ENCODE measurements at regions not wholly inside any gene's neighbourhood (a gene's known extent, or its start where the extent isn't known, plus 50 kb on each side); places are given as distances from the start of the nearest gene placed in this dataset.

DNA sequence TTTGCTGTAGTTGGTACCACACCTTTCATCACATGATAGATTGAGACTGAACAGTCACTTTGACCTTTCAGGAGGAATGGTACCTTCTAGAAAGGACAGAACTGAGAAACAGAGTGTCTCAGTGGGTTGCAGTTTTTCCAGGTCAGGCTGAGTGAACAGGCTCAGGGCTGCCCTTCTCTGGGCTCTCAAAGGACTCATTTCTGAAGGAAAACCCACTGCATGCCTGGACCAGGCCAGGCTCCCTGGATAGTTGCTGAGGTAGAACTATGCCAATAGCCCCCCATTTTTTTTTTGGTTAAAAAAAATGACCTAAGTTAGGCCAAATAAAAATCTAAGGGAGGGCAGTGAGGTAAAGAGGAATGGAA lies 148.1 kb upstream of the EGLN3 start:
- Histone ChIP-seq H3K36me3 (ENCODE audit: control insufficient read depth in 5 of 5, insufficient read depth in 5 of 5, low read length in 5 of 5) (no peaks in the 10 kb centered on the region), H3K9me3 (ENCODE audit: control insufficient read depth in 5 of 5, low read length in 5 of 5) (no peaks in the 10 kb centered on the region), H3K27me3 (ENCODE audit: control insufficient read depth in 5 of 5, insufficient read depth in 4 of 5, low read length in 5 of 5) (no peaks in the 10 kb centered on the region), H3K27ac (ENCODE audit: low read depth, low read length) (no peak overlapping the region), H3K4me3 (ENCODE audit: low read depth in 1 of 5, low read length in 5 of 5) (no peak overlapping the region), H3K9ac (ENCODE audit: low read length in 5 of 5) (no peak overlapping the region), H3K4me1 (ENCODE audit: control insufficient read depth in 5 of 5, insufficient read depth in 5 of 5, low read length in 5 of 5) (no peaks in the 10 kb centered on the region)

- no peaks in the 10 kb centered on the region for H3K4me1 ChIP-seq (ENCODE audit: control insufficient read depth in 5 of 5, insufficient read depth in 5 of 5, low read length in 5 of 5)
- no peak overlapping the region for H3K4me3 ChIP-seq (ENCODE audit: low read depth in 1 of 5, low read length in 5 of 5)
- H3K9me3 ChIP-seq (ENCODE audit: control insufficient read depth in 5 of 5, low read length in 5 of 5), result no peaks in the 10 kb centered on the region
- no peaks in the 10 kb centered on the region for H3K27me3 ChIP-seq (ENCODE audit: control insufficient read depth in 5 of 5, insufficient read depth in 4 of 5, low read length in 5 of 5)
- H3K27ac ChIP-seq (ENCODE audit: low read depth, low read length), result no peak overlapping the region
- no peaks in the 10 kb centered on the region for H3K36me3 ChIP-seq (ENCODE audit: control insufficient read depth in 5 of 5, insufficient read depth in 5 of 5, low read length in 5 of 5)
- H3K9ac ChIP-seq (ENCODE audit: low read length in 5 of 5), result no peak overlapping the region
Observed at GRCh38 chr14:34098045-34098984, 147.4 kb upstream of the EGLN3 start.

- H3K36me3 ChIP-seq (ENCODE audit: control insufficient read depth in 5 of 5, insufficient read depth in 5 of 5, low read length in 5 of 5), result no peaks in the 10 kb centered on the region
- H3K4me3 ChIP-seq (ENCODE audit: low read depth in 1 of 5, low read length in 5 of 5), result no peak overlapping the region
- H3K9me3 ChIP-seq (ENCODE audit: control insufficient read depth in 5 of 5, low read length in 5 of 5), result no peaks in the 10 kb centered on the region
Observed at GRCh38 chr14:34097644-34098043, 146.8 kb upstream of the EGLN3 start.

DNA sequence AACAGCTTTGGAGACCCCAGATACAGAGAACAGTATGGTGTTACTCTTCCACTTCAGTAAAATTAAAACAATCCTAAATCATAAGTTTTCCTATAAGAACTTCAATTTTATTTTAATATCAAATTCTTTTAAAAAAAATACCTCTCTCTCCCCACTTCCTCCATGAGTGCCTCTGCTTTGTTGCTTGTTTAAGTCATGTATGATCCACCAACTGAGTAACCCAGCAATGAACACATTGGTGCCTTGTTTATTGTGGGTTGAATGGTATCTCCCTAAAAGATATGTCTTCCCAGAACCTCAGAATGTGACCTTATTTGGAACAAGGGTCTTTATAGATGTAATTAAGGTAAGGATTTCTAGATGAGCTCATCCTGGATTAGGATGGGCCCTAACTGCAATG lies 143.5 kb upstream of the EGLN3 start:
- no peak overlapping the region for H3K9ac ChIP-seq (ENCODE audit: low read length in 5 of 5)
- no peaks in the 10 kb centered on the region for H3K9me3 ChIP-seq (ENCODE audit: control insufficient read depth in 5 of 5, low read length in 5 of 5)
- H3K27ac ChIP-seq (ENCODE audit: low read depth, low read length), result no peak overlapping the region
- no peak overlapping the region for H3K4me3 ChIP-seq (ENCODE audit: low read depth in 1 of 5, low read length in 5 of 5)
- no peaks in the 10 kb centered on the region for H3K36me3 ChIP-seq (ENCODE audit: control insufficient read depth in 5 of 5, insufficient read depth in 5 of 5, low read length in 5 of 5)
- no peaks in the 10 kb centered on the region for H3K4me1 ChIP-seq (ENCODE audit: control insufficient read depth in 5 of 5, insufficient read depth in 5 of 5, low read length in 5 of 5)
- H3K27me3 ChIP-seq (ENCODE audit: control insufficient read depth in 5 of 5, insufficient read depth in 4 of 5, low read length in 5 of 5), result peaks cover 0 to 3% (median 0%) of the 10 kb centered on the region in 5 donors

More at GRCh38 chr14:34097644-34098043, 146.8 kb upstream of the EGLN3 start:
- Histone ChIP-seq H3K27me3 (ENCODE audit: control insufficient read depth in 5 of 5, insufficient read depth in 4 of 5, low read length in 5 of 5) (peaks cover 0 to 3% (median 0%) of the 10 kb centered on the region in 5 donors), H3K9ac (ENCODE audit: low read length in 5 of 5) (no peak overlapping the region), H3K4me1 (ENCODE audit: control insufficient read depth in 5 of 5, insufficient read depth in 5 of 5, low read length in 5 of 5) (no peaks in the 10 kb centered on the region), H3K27ac (ENCODE audit: low read depth, low read length) (no peak overlapping the region)

DNA sequence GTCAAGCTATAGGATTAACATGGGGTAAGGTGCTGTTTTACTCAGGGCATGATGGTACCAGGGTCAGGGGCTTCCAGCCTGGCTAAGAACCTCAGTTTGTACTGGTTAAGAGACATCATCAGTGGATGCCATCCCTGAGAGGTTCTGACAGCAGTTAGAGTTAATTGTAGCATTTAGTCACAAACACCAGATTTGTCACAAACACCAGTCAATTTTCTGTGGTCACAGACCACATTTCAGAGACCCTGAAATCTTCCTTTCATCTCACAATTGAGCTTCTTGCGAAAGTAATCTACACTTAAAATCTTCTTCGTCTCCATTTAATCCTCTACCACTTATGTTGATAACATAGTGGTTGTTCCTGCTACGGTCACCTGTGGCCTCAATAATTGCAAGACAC lies 143.0 kb upstream of the EGLN3 start:
- Histone ChIP-seq H3K27ac (ENCODE audit: low read depth, low read length) (no peak overlapping the region), H3K27me3 (ENCODE audit: control insufficient read depth in 5 of 5, insufficient read depth in 4 of 5, low read length in 5 of 5) (peaks cover 0 to 3% (median 0%) of the 10 kb centered on the region in 5 donors), H3K36me3 (ENCODE audit: control insufficient read depth in 5 of 5, insufficient read depth in 5 of 5, low read length in 5 of 5) (no peaks in the 10 kb centered on the region), H3K9me3 (ENCODE audit: control insufficient read depth in 5 of 5, low read length in 5 of 5) (no peaks in the 10 kb centered on the region), H3K4me1 (ENCODE audit: control insufficient read depth in 5 of 5, insufficient read depth in 5 of 5, low read length in 5 of 5) (no peaks in the 10 kb centered on the region), H3K9ac (ENCODE audit: low read length in 5 of 5) (no peak overlapping the region), H3K4me3 (ENCODE audit: low read depth in 1 of 5, low read length in 5 of 5) (no peak overlapping the region)

- Histone ChIP-seq H3K4me3 (ENCODE audit: low read depth in 1 of 5, low read length in 5 of 5) (no peak overlapping the region), H3K36me3 (ENCODE audit: control insufficient read depth in 5 of 5, insufficient read depth in 5 of 5, low read length in 5 of 5) (no peaks in the 10 kb centered on the region), H3K27me3 (ENCODE audit: control insufficient read depth in 5 of 5, insufficient read depth in 4 of 5, low read length in 5 of 5) (peaks cover 0 to 3% (median 0%) of the 10 kb centered on the region in 5 donors), H3K4me1 (ENCODE audit: control insufficient read depth in 5 of 5, insufficient read depth in 5 of 5, low read length in 5 of 5) (no peaks in the 10 kb centered on the region), H3K9me3 (ENCODE audit: control insufficient read depth in 5 of 5, low read length in 5 of 5) (peaks cover 0 to 5% (median 0%) of the 10 kb centered on the region in 5 donors), H3K9ac (ENCODE audit: low read length in 5 of 5) (no peak overlapping the region), H3K27ac (ENCODE audit: low read depth, low read length) (no peak overlapping the region)
Observed at GRCh38 chr14:34090451-34090850, 139.6 kb upstream of the EGLN3 start.

GRCh38 chr14:34088914-34089313 lies 138.0 kb upstream of the EGLN3 start:
- no peak overlapping the region for H3K27ac ChIP-seq (ENCODE audit: low read depth, low read length)
- H3K36me3 ChIP-seq (ENCODE audit: control insufficient read depth in 5 of 5, insufficient read depth in 5 of 5, low read length in 5 of 5), result no peaks in the 10 kb centered on the region
- H3K4me1 ChIP-seq (ENCODE audit: control insufficient read depth in 5 of 5, insufficient read depth in 5 of 5, low read length in 5 of 5), result no peaks in the 10 kb centered on the region
- no peak overlapping the region for H3K9ac ChIP-seq (ENCODE audit: low read length in 5 of 5)
- no peak overlapping the region for H3K4me3 ChIP-seq (ENCODE audit: low read depth in 1 of 5, low read length in 5 of 5)
- H3K9me3 ChIP-seq (ENCODE audit: control insufficient read depth in 5 of 5, low read length in 5 of 5), result peaks cover 0 to 5% (median 0%) of the 10 kb centered on the region in 5 donors
- peaks cover 0 to 3% (median 0%) of the 10 kb centered on the region in 5 donors for H3K27me3 ChIP-seq (ENCODE audit: control insufficient read depth in 5 of 5, insufficient read depth in 4 of 5, low read length in 5 of 5)

DNA sequence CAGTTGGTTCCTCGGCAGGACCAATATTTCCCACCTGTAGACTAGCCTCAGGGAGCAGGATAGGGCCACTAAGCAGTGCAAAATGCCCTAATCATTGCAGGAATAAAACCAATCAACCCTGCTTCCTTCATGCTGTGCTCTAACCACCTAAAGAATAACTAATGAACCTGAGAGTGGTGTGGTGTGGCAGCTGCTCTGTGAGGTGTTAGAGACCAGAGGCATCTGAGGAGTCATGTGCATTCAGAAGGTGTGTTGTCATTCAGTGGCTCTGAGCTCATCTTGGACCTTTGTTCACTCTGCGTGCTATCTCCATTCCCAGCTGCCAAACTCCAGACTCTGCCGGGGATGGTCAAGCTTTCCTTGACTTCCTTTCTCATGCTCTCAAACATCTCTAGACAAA lies 136.7 kb upstream of the EGLN3 start:
- Histone ChIP-seq H3K27ac (ENCODE audit: low read depth, low read length) (no peak overlapping the region), H3K9ac (ENCODE audit: low read length in 5 of 5) (no peak overlapping the region)

GRCh38 chr14:34086223-34086757 lies 135.4 kb upstream of the EGLN3 start:
- H3K4me3 ChIP-seq (ENCODE audit: low read depth in 1 of 5, low read length in 5 of 5), result no peak overlapping the region
- peaks cover 0 to 5% (median 0%) of the 10 kb centered on the region in 5 donors for H3K9me3 ChIP-seq (ENCODE audit: control insufficient read depth in 5 of 5, low read length in 5 of 5)
- H3K27ac ChIP-seq (ENCODE audit: low read depth, low read length), result no peak overlapping the region
- no peaks in the 10 kb centered on the region for H3K27me3 ChIP-seq (ENCODE audit: control insufficient read depth in 5 of 5, insufficient read depth in 4 of 5, low read length in 5 of 5)
- H3K4me1 ChIP-seq (ENCODE audit: control insufficient read depth in 5 of 5, insufficient read depth in 5 of 5, low read length in 5 of 5), result no peaks in the 10 kb centered on the region
- no peak overlapping the region for H3K9ac ChIP-seq (ENCODE audit: low read length in 5 of 5)
- no peaks in the 10 kb centered on the region for H3K36me3 ChIP-seq (ENCODE audit: control insufficient read depth in 5 of 5, insufficient read depth in 5 of 5, low read length in 5 of 5)

More for the DNA sequence above, 136.7 kb upstream of the EGLN3 start:
- Histone ChIP-seq H3K9me3 (ENCODE audit: control insufficient read depth in 5 of 5, low read length in 5 of 5) (peaks cover 0 to 5% (median 0%) of the 10 kb centered on the region in 5 donors), H3K36me3 (ENCODE audit: control insufficient read depth in 5 of 5, insufficient read depth in 5 of 5, low read length in 5 of 5) (no peaks in the 10 kb centered on the region), H3K4me3 (ENCODE audit: low read depth in 1 of 5, low read length in 5 of 5) (no peak overlapping the region), H3K4me1 (ENCODE audit: control insufficient read depth in 5 of 5, insufficient read depth in 5 of 5, low read length in 5 of 5) (no peaks in the 10 kb centered on the region), H3K27me3 (ENCODE audit: control insufficient read depth in 5 of 5, insufficient read depth in 4 of 5, low read length in 5 of 5) (no peaks in the 10 kb centered on the region)

- no peak overlapping the region for H3K4me3 ChIP-seq (ENCODE audit: low read depth in 1 of 5, low read length in 5 of 5)
- no peaks in the 10 kb centered on the region for H3K27me3 ChIP-seq (ENCODE audit: control insufficient read depth in 5 of 5, insufficient read depth in 4 of 5, low read length in 5 of 5)
- H3K9ac ChIP-seq (ENCODE audit: low read length in 5 of 5), result no peak overlapping the region
- H3K9me3 ChIP-seq (ENCODE audit: control insufficient read depth in 5 of 5, low read length in 5 of 5), result peaks cover 0 to 5% (median 0%) of the 10 kb centered on the region in 5 donors
- no peak overlapping the region for H3K27ac ChIP-seq (ENCODE audit: low read depth, low read length)
- no peaks in the 10 kb centered on the region for H3K4me1 ChIP-seq (ENCODE audit: control insufficient read depth in 5 of 5, insufficient read depth in 5 of 5, low read length in 5 of 5)
- no peaks in the 10 kb centered on the region for H3K36me3 ChIP-seq (ENCODE audit: control insufficient read depth in 5 of 5, insufficient read depth in 5 of 5, low read length in 5 of 5)
Observed at GRCh38 chr14:34085695-34086094, 134.8 kb upstream of the EGLN3 start.

Measured in subcutaneous abdominal adipose tissue (tissue), 5 donors.